ENCODE measurements at regions not wholly inside any gene's neighbourhood (a gene's known extent, or its start where the extent isn't known, plus 50 kb on each side); places are given as distances from the start of the nearest gene placed in this dataset.

DNA sequence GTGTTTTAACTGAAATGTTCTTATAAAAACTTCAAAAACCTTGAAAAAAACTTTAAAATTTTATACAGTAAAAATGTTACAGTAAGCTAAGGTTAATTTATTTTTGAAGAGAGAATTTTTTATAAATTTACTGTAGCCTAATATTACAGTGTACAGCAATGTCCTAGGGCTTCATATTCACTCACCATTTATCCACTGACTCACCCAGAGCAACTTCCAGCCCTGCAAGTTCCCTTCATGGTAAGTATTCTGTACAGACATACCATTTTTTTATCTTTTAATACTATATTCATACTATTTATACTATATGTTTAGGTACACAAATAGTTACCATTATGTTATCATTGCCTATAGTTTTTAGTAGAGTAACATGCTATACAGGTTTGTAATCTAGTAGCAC lies 396.7 kb upstream of the MMADHC start:
- no peak for FAIRE-seq
- DNase-seq (ENCODE audit: low spot score in 2 of 2), result no peak

DNA sequence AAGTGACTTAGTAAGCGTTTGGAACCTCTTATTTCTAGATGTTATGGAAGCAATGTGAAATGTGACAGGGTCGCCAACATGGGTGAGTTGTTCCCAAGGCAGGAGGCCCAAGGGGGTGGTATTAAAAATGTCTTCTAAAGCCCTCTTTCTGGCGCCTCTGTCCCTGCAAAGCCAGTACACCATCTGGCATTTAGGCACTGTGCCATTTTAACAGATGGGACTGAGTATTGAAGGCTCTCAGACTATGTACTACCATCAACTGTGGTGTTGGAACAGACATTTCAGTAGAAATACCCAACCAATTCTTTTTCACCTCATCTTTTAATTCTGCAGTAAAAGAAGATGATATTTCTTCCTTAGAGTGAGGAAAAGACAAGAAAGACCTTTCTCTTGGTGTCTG lies 384.5 kb upstream of the MMADHC start:
- FAIRE-seq (no peak), DNase-seq (ENCODE audit: low spot score in 2 of 2) (no peak)

- FAIRE-seq (no peak), DNase-seq (ENCODE audit: low spot score in 2 of 2) (no peak)
Observed at GRCh38 chr2:149954981-149955600, 367.5 kb upstream of the MMADHC start.

DNA sequence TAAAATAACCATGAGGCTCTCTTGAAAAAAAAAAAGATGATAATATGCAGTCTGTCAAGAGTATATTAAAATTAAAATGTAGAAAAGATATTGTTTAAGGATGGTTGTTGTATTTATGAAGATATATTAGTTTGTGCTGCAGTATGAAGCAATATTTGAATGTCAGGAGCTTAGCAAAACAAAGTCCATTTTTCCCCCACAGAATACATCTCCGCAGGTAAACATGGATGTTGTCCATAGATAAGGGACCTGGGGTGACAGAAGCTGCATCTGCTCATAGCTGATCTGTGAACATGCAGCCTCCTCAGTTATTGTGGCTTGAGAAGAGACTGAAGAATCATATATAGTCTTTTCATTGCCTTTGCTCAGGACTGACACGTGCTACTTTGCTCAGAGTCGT lies 366.1 kb upstream of the MMADHC start:
- FAIRE-seq (no peak), DNase-seq (ENCODE audit: low spot score in 2 of 2) (no peak)

DNA sequence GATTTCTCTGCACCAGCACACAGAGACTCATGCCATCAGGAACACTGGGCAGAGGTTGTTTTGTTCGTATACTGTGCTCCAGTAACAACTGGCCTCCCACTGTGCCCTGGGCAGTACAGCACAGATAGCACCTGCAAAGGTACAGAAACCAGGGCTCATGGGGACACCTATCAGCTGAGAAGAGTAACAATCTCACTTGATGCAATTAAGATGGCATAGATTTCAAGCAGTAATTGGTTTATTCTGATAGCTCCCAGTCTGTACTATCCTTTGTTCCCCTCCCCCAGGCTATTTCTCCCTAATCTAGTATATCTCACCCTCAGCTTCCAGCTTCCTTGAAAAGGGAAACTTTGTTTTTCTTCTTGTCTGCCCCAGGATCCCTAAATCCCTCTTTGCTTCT lies 343.9 kb upstream of the MMADHC start:
- no peak for FAIRE-seq
- DNase-seq (ENCODE audit: low spot score in 2 of 2), result no peak

- FAIRE-seq, result no peak
- no peak for DNase-seq (ENCODE audit: low spot score in 2 of 2)
Observed at GRCh38 chr2:149928011-149928410, 340.4 kb upstream of the MMADHC start.

GRCh38 chr2:149926149-149926548 lies 338.6 kb upstream of the MMADHC start:
- no peak for FAIRE-seq
- DNase-seq (ENCODE audit: low spot score in 2 of 2), result no peak

DNA sequence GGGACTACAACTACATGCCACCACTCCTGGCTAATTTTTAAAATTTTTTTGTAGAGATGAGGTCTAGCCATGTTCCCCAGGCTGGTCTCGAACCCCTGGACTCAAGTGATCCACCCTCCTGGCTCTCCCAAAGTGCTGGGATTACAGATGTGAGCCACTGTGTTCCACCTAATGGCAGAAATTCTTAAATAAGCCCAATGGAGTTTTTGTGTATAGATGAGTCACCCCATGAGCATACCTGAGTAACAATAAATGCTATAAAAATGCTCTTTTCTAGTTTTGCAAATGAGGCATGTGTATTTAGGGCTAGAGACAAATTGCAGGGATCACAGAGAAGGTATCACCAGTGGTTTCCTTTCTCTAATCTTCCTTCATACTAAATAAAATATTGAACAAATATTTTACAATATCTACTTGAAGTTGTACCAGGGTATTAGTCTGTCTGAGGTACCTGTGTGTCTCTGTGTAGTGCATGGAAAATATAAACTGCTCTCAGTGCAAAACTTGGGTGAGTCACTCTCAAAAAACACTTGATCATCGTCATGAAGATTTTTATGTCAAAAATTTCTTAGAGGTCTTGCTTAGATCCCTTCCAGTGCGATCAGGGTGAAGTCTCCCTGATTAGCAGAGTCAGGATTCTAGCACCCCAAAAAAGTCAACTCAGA lies 337.1 kb upstream of the MMADHC start:
- DNase-seq (ENCODE audit: low spot score in 2 of 2), result no peak
- no peak for FAIRE-seq

- FAIRE-seq (no peak), DNase-seq (ENCODE audit: low spot score in 2 of 2) (no peak)
Observed at GRCh38 chr2:149924028-149924427, 336.5 kb upstream of the MMADHC start.

GRCh38 chr2:149921911-149922616 lies 334.5 kb upstream of the MMADHC start:
- FAIRE-seq, result no peak

GRCh38 chr2:149920389-149920788 lies 332.8 kb upstream of the MMADHC start:
- FAIRE-seq (no peak), DNase-seq (ENCODE audit: low spot score in 2 of 2) (no peak)

More at GRCh38 chr2:149921911-149922616, 334.5 kb upstream of the MMADHC start:
- no peak for DNase-seq (ENCODE audit: low spot score in 2 of 2)

DNA sequence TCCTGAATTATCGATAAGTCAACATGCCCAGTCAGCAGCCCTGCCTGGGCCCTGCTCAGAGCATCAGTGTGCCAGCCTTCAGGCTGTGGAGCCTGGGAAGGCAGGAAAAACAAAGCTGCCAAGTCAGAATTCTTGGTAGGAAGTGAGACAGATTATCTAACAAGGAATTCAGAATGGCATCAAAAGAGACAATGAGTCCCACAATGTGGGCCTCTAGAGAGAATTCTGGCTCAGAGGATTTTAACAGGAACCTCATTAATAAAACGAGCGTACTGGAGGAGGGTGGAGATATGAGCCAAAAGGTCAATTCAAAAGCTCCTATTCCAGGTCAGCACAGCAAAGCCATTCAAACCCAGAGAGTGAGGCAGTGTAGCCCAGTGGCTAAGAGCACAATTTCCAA lies 327.6 kb upstream of the MMADHC start:
- FAIRE-seq (no peak), DNase-seq (ENCODE audit: low spot score in 2 of 2) (no peak)

DNA sequence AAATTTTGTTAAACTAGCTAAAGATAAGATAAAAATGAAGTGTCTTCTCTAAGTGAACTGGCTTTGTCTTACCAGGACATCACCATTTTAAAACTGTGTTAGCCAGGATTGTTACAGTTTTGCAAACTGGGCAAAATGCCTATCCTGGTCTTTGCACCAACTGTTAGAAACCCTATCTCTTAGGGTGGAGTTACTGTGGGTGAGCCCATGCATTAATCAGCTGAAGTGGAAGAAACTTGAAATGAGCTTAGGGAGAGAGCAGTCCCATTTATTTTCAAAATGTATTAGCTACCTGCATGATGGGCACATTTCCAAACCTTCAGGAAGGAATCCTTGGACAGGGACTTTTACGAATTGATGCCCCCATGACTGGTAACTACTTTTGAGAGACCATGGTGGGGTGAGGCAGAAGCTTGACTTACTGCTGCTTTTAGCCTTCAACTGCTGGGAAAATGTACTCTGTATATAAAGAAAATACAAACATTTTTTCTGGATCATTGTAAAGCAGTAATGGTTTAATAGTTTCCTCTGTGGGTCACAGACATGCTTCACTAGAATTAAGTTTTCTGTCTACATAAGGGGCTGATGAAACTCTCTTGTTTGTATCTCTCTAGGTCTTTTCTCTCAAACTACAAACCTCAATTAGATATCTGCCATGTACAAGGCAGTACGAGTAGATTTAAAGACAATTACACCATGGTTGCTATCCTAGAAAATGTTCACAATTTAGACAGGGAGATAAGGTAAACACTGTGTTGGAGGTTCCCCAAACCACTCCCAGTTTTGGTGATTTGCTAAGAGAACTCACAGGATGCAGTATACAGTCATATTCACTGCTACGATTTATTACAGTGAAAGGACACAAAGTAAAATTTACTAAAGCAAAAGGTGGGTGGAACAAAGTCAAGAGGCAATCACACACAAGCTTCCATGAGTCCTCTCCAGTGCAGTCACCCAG lies 321.4 kb upstream of the MMADHC start:
- FAIRE-seq (no peak), DNase-seq (ENCODE audit: low spot score in 2 of 2) (no peak)

DNA sequence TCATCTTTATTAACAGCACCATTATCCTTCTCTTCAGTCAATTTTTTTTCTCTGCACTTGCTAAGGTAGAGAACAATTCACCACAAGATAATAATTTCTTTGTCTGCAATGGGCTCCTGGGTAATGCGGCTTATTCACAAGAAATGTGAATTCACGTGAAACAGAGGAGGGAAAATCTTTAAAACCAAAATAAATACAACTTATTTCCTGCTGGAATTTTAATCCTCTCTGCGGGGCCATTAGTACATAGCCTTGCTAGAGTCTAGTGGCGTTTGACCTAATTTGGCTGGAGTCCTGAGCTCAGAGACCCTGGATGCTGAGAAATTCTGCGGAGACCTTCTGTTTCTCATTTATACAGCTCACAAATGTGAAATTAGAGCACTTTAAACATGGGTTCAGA lies 319.3 kb upstream of the MMADHC start:
- FAIRE-seq (no peak), DNase-seq (ENCODE audit: low spot score in 2 of 2) (no peak)

- FAIRE-seq (no peak), DNase-seq (ENCODE audit: low spot score in 2 of 2) (no peak)
Observed at GRCh38 chr2:149904352-149905175, 317.0 kb upstream of the MMADHC start.

GRCh38 chr2:149903626-149904025 lies 316.1 kb upstream of the MMADHC start:
- no peak for DNase-seq (ENCODE audit: low spot score in 2 of 2)
- no peak for FAIRE-seq

- DNase-seq (ENCODE audit: low spot score in 2 of 2) (no peak), FAIRE-seq (no peak)
Observed at GRCh38 chr2:149902081-149902480, 314.5 kb upstream of the MMADHC start.

GRCh38 chr2:149901231-149901859 lies 313.8 kb upstream of the MMADHC start:
- no peak for DNase-seq (ENCODE audit: low spot score in 2 of 2)
- no peak for FAIRE-seq

DNA sequence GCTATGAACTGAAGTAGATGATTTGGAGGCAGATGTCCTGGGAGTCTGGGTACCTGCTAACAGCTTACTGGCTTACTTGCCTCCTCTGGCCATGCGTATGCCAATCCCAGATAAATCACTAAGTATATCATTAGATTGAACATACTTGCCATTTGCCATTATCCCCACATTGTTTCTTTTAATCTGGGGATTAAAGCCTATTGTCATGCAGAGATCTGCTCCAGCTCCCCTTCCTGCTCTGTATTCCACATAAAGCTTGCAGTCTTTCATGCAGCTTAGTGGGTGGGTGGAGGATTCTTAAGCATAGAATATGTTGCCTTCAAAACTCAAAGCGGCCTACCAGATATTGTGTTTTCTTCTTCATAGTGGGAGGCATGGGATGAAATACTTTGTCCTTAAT lies 311.8 kb upstream of the MMADHC start:
- DNase-seq (ENCODE audit: low spot score in 2 of 2), result no peak
- FAIRE-seq, result no peak
